Left ventricle myocardium inferior (tissue), 1 donor: ENCODE measurements at regions not wholly inside any gene's neighbourhood (a gene's known extent, or its start where the extent isn't known, plus 50 kb on each side); places are given as distances from the start of the nearest gene placed in this dataset.

Source experiments
- DNase-seq: peaks from one replicate; pipeline ENCODE4 v3.0.0-alpha.2; 2020
- H3K27ac ChIP-seq: fragments of 200-600 bp; replicated peaks from 2 replicates; pipeline ENCODE4 v1.8.0; 2021
- H3K27me3 ChIP-seq: fragments of 200-600 bp; 2 replicates; pipeline ENCODE4 v1.8.0; 2021; ENCODE audit warnings: low read depth
- H3K36me3 ChIP-seq: fragments of 200-600 bp; 2 replicates; pipeline ENCODE4 v1.8.0; 2021
- H3K4me1 ChIP-seq: fragments of 200-600 bp; 2 replicates; pipeline ENCODE4 v1.8.0; 2021
- H3K4me3 ChIP-seq: fragments of 200-600 bp; 2 replicates; pipeline ENCODE4 v1.8.0; 2021; ENCODE audit warnings: mild to moderate bottlenecking, moderate library complexity
- H3K9me3 ChIP-seq: fragments of 200-600 bp; replicated peaks from 2 replicates; pipeline ENCODE4 v1.8.0; 2021
- CTCF ChIP-seq: fragments of 200-600 bp; IDR thresholded peaks from 2 replicates; pipeline ENCODE4 v1.8.0; 2021; ENCODE audit warnings: antibody characterized with exemption, mild to moderate bottlenecking, borderline replicate concordance
- intact Hi-C: fragments of 100-400 bp; cut with micrococcal nuclease; formaldehyde crosslinking; loops from one replicate; pipeline ENCODE4 v1.11.0; 2022
- donor health status: DM: no; HTN: yes; CAD: no; lungs with severe emphysema.

GRCh38 chr15:29636140-29636539 is 186.1 kb downstream of the TJP1 start:
- Histone ChIP-seq H3K4me3 (no peak overlapping the region), H3K27ac (no peak overlapping the region), H3K27me3 (peaks cover 67% of the 10 kb centered on the region), H3K4me1 (no peaks in the 10 kb centered on the region), H3K36me3 (no peaks in the 10 kb centered on the region), H3K9me3 (no peaks in the 10 kb centered on the region)
- TF ChIP-seq CTCF = no peak
- intact Hi-C loops = no loop called here
- no peak for DNase-seq

DNA sequence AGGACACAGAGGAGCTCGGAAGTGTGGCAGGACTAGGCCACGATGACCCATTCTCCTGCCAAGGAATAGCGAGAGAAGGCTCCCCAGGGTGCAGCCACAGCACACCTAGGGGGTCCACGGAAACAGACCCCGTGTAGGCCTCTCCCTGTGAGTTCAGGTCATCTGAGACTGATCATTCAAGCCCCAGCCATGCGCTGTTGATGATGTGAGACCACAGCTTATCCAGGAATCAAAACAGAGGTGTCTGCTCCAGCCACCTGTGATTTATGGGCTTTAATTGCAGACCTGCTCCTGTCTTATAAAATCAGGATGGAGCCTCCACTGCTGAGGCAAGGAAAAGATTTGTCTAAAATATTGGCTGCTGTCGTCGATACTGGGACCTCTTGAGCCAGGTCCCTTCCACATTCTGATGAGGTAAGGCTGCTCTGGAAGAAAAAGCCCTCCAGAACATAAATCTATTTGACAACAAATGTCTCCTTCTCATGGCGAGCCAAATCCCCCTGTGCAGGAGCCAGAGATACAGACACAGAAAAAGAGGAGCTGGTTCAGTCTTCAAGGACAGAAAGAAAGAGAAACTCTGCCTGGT is 186.7 kb downstream of the TJP1 start:
- intact Hi-C loops = no loop called here
- no peak overlapping the region for H3K27ac ChIP-seq
- DNase-seq = no peak
- H3K36me3 ChIP-seq = no peaks in the 10 kb centered on the region
- no peak for TF ChIP-seq CTCF
- H3K9me3 ChIP-seq = no peaks in the 10 kb centered on the region
- peaks cover 72% of the 10 kb centered on the region for H3K27me3 ChIP-seq
- no peak overlapping the region for H3K4me3 ChIP-seq
- no peaks in the 10 kb centered on the region for H3K4me1 ChIP-seq

DNA sequence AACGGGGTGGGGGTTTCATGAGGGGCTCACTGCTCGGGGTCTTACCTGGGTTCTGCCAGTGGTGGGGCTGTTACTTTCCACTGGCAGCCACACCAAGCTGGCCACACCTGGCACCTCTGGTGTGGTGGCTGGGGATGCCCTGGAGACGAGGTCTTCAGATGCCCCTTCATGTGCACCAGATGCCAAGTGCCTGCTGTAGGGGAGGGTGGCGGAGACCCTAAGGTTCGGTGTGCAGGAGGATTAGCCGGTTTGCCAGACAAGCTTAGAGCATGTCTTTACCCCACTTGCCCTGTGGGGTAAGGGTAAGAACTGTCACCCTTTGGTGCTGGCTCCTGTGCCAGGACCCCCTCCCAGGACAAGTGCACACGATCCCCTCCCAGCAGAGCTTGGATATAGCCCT is 188.3 kb downstream of the TJP1 start:
- peaks cover 69% of the 10 kb centered on the region for H3K27me3 ChIP-seq
- DNase-seq = no peak
- H3K4me1 ChIP-seq = no peaks in the 10 kb centered on the region
- TF ChIP-seq CTCF = no peak
- H3K4me3 ChIP-seq = no peak overlapping the region
- no peak overlapping the region for H3K27ac ChIP-seq
- H3K9me3 ChIP-seq = no peaks in the 10 kb centered on the region
- intact Hi-C loops = no loop called here
- no peaks in the 10 kb centered on the region for H3K36me3 ChIP-seq

GRCh38 chr15:29632671-29633406 is 189.4 kb downstream of the TJP1 start:
- Histone ChIP-seq H3K4me3 (no peak overlapping the region), H3K4me1 (no peaks in the 10 kb centered on the region), H3K9me3 (no peaks in the 10 kb centered on the region), H3K36me3 (no peaks in the 10 kb centered on the region), H3K27me3 (peaks cover 59% of the 10 kb centered on the region), H3K27ac (no peak overlapping the region)
- no peak for TF ChIP-seq CTCF
- intact Hi-C loops = no loop called here
- DNase-seq = no peak

GRCh38 chr15:29631076-29632070 is 190.9 kb downstream of the TJP1 start:
- Histone ChIP-seq H3K4me1 (no peaks in the 10 kb centered on the region), H3K27me3 (peaks cover 59% of the 10 kb centered on the region), H3K4me3 (no peak overlapping the region), H3K9me3 (no peaks in the 10 kb centered on the region), H3K36me3 (no peaks in the 10 kb centered on the region), H3K27ac (no peak overlapping the region)
- no peak for DNase-seq
- intact Hi-C loops = no loop called here
- TF ChIP-seq CTCF = no peak
